ENCODE measurements at regions not wholly inside any gene's neighbourhood (a gene's known extent, or its start where the extent isn't known, plus 50 kb on each side); places are given as distances from the start of the nearest gene placed in this dataset.

DNA sequence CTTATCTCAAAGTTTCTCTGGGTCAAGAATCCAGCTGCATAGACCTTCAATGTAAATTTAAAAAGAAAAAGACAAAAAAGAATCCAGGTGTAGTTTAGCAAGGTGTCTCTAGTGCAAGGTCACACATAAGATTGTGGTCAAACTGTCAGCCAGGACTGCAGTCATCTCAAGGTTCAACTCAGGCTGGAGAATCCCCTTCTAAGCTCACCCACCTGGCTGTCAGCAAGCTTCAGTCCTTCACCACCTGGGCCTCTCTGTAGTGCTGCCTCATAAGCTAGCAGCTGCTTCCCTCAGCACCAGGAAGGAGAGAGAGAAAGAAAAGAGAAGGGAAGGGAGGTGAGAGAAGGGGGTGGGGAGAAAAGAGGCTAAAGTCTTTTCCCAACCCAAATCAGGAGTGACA is 146.7 kb downstream of the ACTL7B start:
- Histone ChIP-seq H3K56ac (ENCODE audit: extremely low read depth, insufficient read depth, low read length) (no peak overlapping the region), H3K9ac (ENCODE audit: low read depth, low read length) (no peak overlapping the region), H4K5ac (ENCODE audit: low read depth, low read length) (no peak overlapping the region), H2BK15ac (ENCODE audit: low read depth, low read length) (no peak overlapping the region), H3K36me3 (ENCODE audit: control insufficient read depth, insufficient read depth, low read length) (no peaks in the 10 kb centered on the region), H2AK9ac (replicated peaks; ENCODE audit: low read depth, low read length, poor library complexity) (no peak overlapping the region), H3K9me1 (ENCODE audit: insufficient read depth, low read length) (no peaks in the 10 kb centered on the region), H3K4me2 (ENCODE audit: low read depth, low read length) (no peak overlapping the region), H4K91ac (ENCODE audit: insufficient read depth, low read depth, low read length) (no peak overlapping the region), H2BK120ac (ENCODE audit: low read depth, low read length) (no peak overlapping the region), H3K4me1 (ENCODE audit: control insufficient read depth, insufficient read depth, low read length) (no peaks in the 10 kb centered on the region), H3K27me3 (ENCODE audit: control insufficient read depth, insufficient read depth, low read length) (no peaks in the 10 kb centered on the region; the same call in 1 of the 2 replicates), H4K8ac (ENCODE audit: low read depth in 2 of 2, low read length in 2 of 2) (no peak overlapping the region), H3K4ac (ENCODE audit: low read depth, low read length) (no peak overlapping the region), H3K4me3 (ENCODE audit: insufficient read depth, low read depth, low read length) (no peak overlapping the region), H2AFZ (replicated peaks; ENCODE audit: low read length, poor library complexity) (no peak overlapping the region), H3K79me1 (ENCODE audit: low read depth in 1 of 2, low read length in 2 of 2) (no peaks in the 10 kb centered on the region; a peak in 1 of 4 replicates), H2BK20ac (ENCODE audit: low read depth, low read length) (no peak overlapping the region), H3K14ac (replicated peaks; ENCODE audit: low read depth, low read length) (no peak overlapping the region), H3K23ac (ENCODE audit: low read depth, low read length) (no peak overlapping the region), H4K20me1 (ENCODE audit: insufficient read depth, low read length) (no peaks in the 10 kb centered on the region), H3K27ac (ENCODE audit: insufficient read depth, low read length) (no peak overlapping the region), H2AK5ac (ENCODE audit: low read depth, low read length) (no peak overlapping the region), H3K18ac (ENCODE audit: low read depth, low read length) (no peak overlapping the region), H2BK5ac (ENCODE audit: low read depth, low read length, poor library complexity, severe bottlenecking) (no peak overlapping the region), H3K9me3 (ENCODE audit: control insufficient read depth, insufficient read depth, low read length) (no peaks in the 10 kb centered on the region)
- no TSS peak for BruUV-seq (replicated peaks)
- in situ Hi-C loops (cut with MboI; ENCODE audit: low sequenced_read_pairs): no loop called here
- ChIA-PET CTCF (no interaction called here), POLR2A (ENCODE audit: unreplicated experiment) (no interaction called here)
- DNase-seq (no peak), ATAC-seq (ENCODE audit: low read depth) (no peak)
- TF ChIP-seq NFE2L2 (IDR thresholded peaks at IDR 0.05; ENCODE audit: low read depth, low read length) (no peak), CEBPB (IDR thresholded peaks at IDR 0.05; ENCODE audit: low read depth, low read length) (no peak), MXI1 (IDR thresholded peaks at IDR 0.05; ENCODE audit: borderline replicate concordance, low read depth, low read length) (no peak), BHLHE40 (IDR thresholded peaks at IDR 0.05; ENCODE audit: low read depth, low read length) (no peak), FOS (IDR thresholded peaks at IDR 0.05; ENCODE audit: low read depth, low read length) (no peak), POLR2A (IDR thresholded peaks at IDR 0.05; ENCODE audit: low read depth, low read length) (no peak), RFX5 (IDR thresholded peaks at IDR 0.05; ENCODE audit: low read depth, low read length) (no peak), SMC3 (IDR thresholded peaks at IDR 0.05; ENCODE audit: low read depth, low read length) (no peak), RCOR1 (IDR thresholded peaks at IDR 0.05; ENCODE audit: insufficient replicate concordance, low read length) (no peak), RAD21 (IDR thresholded peaks at IDR 0.05; ENCODE audit: low read length) (no peak), CHD1 (IDR thresholded peaks at IDR 0.05; ENCODE audit: low read depth, low read length) (no peak), MAZ (IDR thresholded peaks at IDR 0.05; ENCODE audit: borderline replicate concordance, low read depth, low read length) (no peak), MAFK (IDR thresholded peaks at IDR 0.05; ENCODE audit: low read depth, low read length) (no peak)
- TF ChIP-seq, protein P1, sequence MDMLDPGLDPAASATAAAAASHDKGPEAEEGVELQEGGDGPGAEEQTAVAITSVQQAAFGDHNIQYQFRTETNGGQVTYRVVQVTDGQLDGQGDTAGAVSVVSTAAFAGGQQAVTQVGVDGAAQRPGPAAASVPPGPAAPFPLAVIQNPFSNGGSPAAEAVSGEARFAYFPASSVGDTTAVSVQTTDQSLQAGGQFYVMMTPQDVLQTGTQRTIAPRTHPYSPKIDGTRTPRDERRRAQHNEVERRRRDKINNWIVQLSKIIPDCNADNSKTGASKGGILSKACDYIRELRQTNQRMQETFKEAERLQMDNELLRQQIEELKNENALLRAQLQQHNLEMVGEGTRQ (IDR thresholded peaks at IDR 0.05; ENCODE audit: low read depth, low read length): no peak
- TF ChIP-seq, protein P2, sequence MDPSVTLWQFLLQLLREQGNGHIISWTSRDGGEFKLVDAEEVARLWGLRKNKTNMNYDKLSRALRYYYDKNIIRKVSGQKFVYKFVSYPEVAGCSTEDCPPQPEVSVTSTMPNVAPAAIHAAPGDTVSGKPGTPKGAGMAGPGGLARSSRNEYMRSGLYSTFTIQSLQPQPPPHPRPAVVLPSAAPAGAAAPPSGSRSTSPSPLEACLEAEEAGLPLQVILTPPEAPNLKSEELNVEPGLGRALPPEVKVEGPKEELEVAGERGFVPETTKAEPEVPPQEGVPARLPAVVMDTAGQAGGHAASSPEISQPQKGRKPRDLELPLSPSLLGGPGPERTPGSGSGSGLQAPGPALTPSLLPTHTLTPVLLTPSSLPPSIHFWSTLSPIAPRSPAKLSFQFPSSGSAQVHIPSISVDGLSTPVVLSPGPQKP (IDR thresholded peaks at IDR 0.05; ENCODE audit: borderline replicate concordance, low read depth, low read length): no peak
- TF ChIP-seq, protein P3, sequence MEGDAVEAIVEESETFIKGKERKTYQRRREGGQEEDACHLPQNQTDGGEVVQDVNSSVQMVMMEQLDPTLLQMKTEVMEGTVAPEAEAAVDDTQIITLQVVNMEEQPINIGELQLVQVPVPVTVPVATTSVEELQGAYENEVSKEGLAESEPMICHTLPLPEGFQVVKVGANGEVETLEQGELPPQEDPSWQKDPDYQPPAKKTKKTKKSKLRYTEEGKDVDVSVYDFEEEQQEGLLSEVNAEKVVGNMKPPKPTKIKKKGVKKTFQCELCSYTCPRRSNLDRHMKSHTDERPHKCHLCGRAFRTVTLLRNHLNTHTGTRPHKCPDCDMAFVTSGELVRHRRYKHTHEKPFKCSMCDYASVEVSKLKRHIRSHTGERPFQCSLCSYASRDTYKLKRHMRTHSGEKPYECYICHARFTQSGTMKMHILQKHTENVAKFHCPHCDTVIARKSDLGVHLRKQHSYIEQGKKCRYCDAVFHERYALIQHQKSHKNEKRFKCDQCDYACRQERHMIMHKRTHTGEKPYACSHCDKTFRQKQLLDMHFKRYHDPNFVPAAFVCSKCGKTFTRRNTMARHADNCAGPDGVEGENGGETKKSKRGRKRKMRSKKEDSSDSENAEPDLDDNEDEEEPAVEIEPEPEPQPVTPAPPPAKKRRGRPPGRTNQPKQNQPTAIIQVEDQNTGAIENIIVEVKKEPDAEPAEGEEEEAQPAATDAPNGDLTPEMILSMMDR (conservative IDR thresholded peaks at IDR 0.05; ENCODE audit: low read depth, low read length): no peak
- dilution Hi-C loops (cut with HindIII; ENCODE audit: low sequenced_read_pairs, unreplicated experiment): no loop called here
- intact Hi-C loops (cut with micrococcal nuclease): no loop called here
